Colonic mucosa (tissue), 4 donors: ENCODE measurements at regions not wholly inside any gene's neighbourhood (a gene's known extent, or its start where the extent isn't known, plus 50 kb on each side); places are given as distances from the start of the nearest gene placed in this dataset.

Experiments used
- DNase-seq: peaks from one replicate; pipeline ENCODE4 v3.0.0-alpha.2; 2020
- H3K27ac ChIP-seq: fragments of 200-600 bp; one replicate; pipeline ENCODE4 v1.8.0; 2021
- H3K27me3 ChIP-seq: fragments of 200-600 bp; one replicate; pipeline ENCODE4 v1.8.0; 2021
- H3K36me3 ChIP-seq: fragments of 200-600 bp; one replicate; pipeline ENCODE4 v1.8.0; 2021
- H3K4me1 ChIP-seq: fragments of 200-600 bp; one replicate; pipeline ENCODE4 v1.8.0; 2021; ENCODE audit warnings: mild to moderate bottlenecking
- H3K4me3 ChIP-seq: fragments of 200-600 bp; one replicate; pipeline ENCODE4 v1.8.0; 2021
- H3K9ac ChIP-seq, 2 donors: one replicate each; pipeline ENCODE4 v1.7.0; 2013; ENCODE audit warnings: control low read depth in 2 of 2, low read depth in 2 of 2, low read length in 2 of 2
- H3K9me3 ChIP-seq: fragments of 200-600 bp; one replicate; pipeline ENCODE4 v1.8.0; 2021
- CTCF ChIP-seq: fragments of 200-600 bp; IDR thresholded peaks from one replicate; pipeline ENCODE4 v1.8.0; 2022; ENCODE audit warnings: antibody characterized with exemption, mild to moderate bottlenecking
- intact Hi-C: fragments of 100-400 bp; cut with DNase I; formaldehyde crosslinking; loops from one replicate; pipeline ENCODE4 v1.14.1; 2022
- donor health status: healthy.
- donor health status: DM: no; HTN: no; CAD: no.
- donor health status: DM: no; HTN: no; CAD: no.

GRCh38 chr7:132677918-132678317, 101.6 kb upstream of the PLXNA4 start:
- Histone ChIP-seq H3K36me3 (no peaks in the 10 kb centered on the region), H3K4me3 (no peak overlapping the region), H3K9ac (no peak overlapping the region), H3K27ac (no peak overlapping the region), H3K9me3 (no peaks in the 10 kb centered on the region), H3K4me1 (no peaks in the 10 kb centered on the region), H3K27me3 (no peaks in the 10 kb centered on the region)
- no peak for DNase-seq
- intact Hi-C loops = no loop called here
- TF ChIP-seq CTCF = no peak

- no peak overlapping the region for H3K27ac ChIP-seq
- intact Hi-C loops = no loop called here
- H3K9me3 ChIP-seq = no peaks in the 10 kb centered on the region
- H3K9ac ChIP-seq = no peak overlapping the region
- no peaks in the 10 kb centered on the region for H3K4me1 ChIP-seq
- H3K36me3 ChIP-seq = no peaks in the 10 kb centered on the region
- no peaks in the 10 kb centered on the region for H3K27me3 ChIP-seq
- no peak for DNase-seq
- H3K4me3 ChIP-seq = no peak overlapping the region
- TF ChIP-seq CTCF = no peak
Measured at GRCh38 chr7:132672200-132672990, 96.1 kb upstream of the PLXNA4 start.

GRCh38 chr7:132666774-132667172, 90.5 kb upstream of the PLXNA4 start:
- Histone ChIP-seq H3K4me3 (no peak overlapping the region), H3K4me1 (no peaks in the 10 kb centered on the region), H3K27ac (no peak overlapping the region), H3K27me3 (no peaks in the 10 kb centered on the region), H3K9me3 (no peaks in the 10 kb centered on the region), H3K9ac (no peak overlapping the region), H3K36me3 (no peaks in the 10 kb centered on the region)
- TF ChIP-seq CTCF = no peak
- intact Hi-C loops = no loop called here
- no peak for DNase-seq

GRCh38 chr7:132666071-132666773, 90.0 kb upstream of the PLXNA4 start:
- intact Hi-C loops = no loop called here
- Histone ChIP-seq H3K27me3 (no peaks in the 10 kb centered on the region), H3K27ac (no peak overlapping the region), H3K9me3 (no peaks in the 10 kb centered on the region), H3K9ac (no peak overlapping the region), H3K4me1 (no peaks in the 10 kb centered on the region), H3K36me3 (no peaks in the 10 kb centered on the region), H3K4me3 (no peak overlapping the region)
- no peak for TF ChIP-seq CTCF
- DNase-seq = no peak

GRCh38 chr7:132656846-132657776, 80.8 kb upstream of the PLXNA4 start:
- no peak overlapping the region for H3K27ac ChIP-seq
- intact Hi-C loops = no loop called here
- DNase-seq = no peak

More at GRCh38 chr7:132656846-132657776, 80.8 kb upstream of the PLXNA4 start:
- Histone ChIP-seq H3K4me1 (no peaks in the 10 kb centered on the region), H3K9me3 (no peaks in the 10 kb centered on the region), H3K4me3 (no peak overlapping the region), H3K9ac (no peak overlapping the region), H3K36me3 (no peaks in the 10 kb centered on the region), H3K27me3 (no peaks in the 10 kb centered on the region)
- no peak for TF ChIP-seq CTCF
